IMR-90 (cell line): ENCODE measurements at regions not wholly inside any gene's neighbourhood (a gene's known extent, or its start where the extent isn't known, plus 50 kb on each side); places are given as distances from the start of the nearest gene placed in this dataset.

Source experiments
- ATAC-seq: fragments of 200-7000 bp; cut with Tn5 transposase; 2 replicates; pipeline ENCODE4 v1.9.1; 2020; ENCODE audit warnings: low read depth, mild to moderate bottlenecking, moderate library complexity
- BruUV-seq: library from RNA; stranded (reverse); fragments of 400-500 nt; replicated peaks from 2 replicates; lab custom pipeline; 2021; lab: Mats Ljungman, UMichigan
- CTCF ChIA-PET: fragments of 300-600 bp; formaldehyde crosslinking; extraction: SDS; loops from one replicate; lab custom pipeline; 2021; ENCODE audit warnings: antibody characterized with exemption; lab: Yijun Ruan, JAX
- POLR2A ChIA-PET: fragments of 300-600 bp; sonication (Branson Sonifier 250); formaldehyde crosslinking; loops from one replicate; lab custom pipeline; 2022; ENCODE audit warnings: antibody characterized with exemption; ENCODE audit not compliant: unreplicated experiment; lab: Charles Lee
- DNase-seq: peaks from one replicate; pipeline ENCODE4 v3.0.0; 2013
- H2AFZ ChIP-seq: replicated peaks from 2 replicates; pipeline ENCODE3; 2013; ENCODE audit warnings: low read length, mild to moderate bottlenecking; ENCODE audit not compliant: poor library complexity
- H2AK5ac ChIP-seq: 2 replicates; pipeline ENCODE4 v1.6.1; 2013; ENCODE audit warnings: low read depth, low read length, inconsistent platforms
- H2AK9ac ChIP-seq: replicated peaks from 2 replicates; pipeline ENCODE3; 2013; ENCODE audit warnings: mild to moderate bottlenecking, low read depth, low read length, moderate library complexity; ENCODE audit not compliant: poor library complexity
- H2BK120ac ChIP-seq: 2 replicates; pipeline ENCODE4 v1.6.1; 2013; ENCODE audit warnings: low read depth, low read length, inconsistent platforms
- H2BK15ac ChIP-seq: 3 replicates; pipeline ENCODE4 v1.6.1; 2013; ENCODE audit warnings: low read depth, low read length, inconsistent platforms
- H2BK20ac ChIP-seq: 2 replicates; pipeline ENCODE4 v1.6.1; 2013; ENCODE audit warnings: low read depth, mild to moderate bottlenecking, inconsistent platforms, low read length, moderate library complexity
- H2BK5ac ChIP-seq: 2 replicates; pipeline ENCODE4 v1.6.1; 2013; ENCODE audit warnings: mild to moderate bottlenecking, low read depth, low read length, inconsistent platforms; ENCODE audit not compliant: poor library complexity, severe bottlenecking
- H3K14ac ChIP-seq: replicated peaks from 2 replicates; pipeline ENCODE4 v1.6.1; 2013; ENCODE audit warnings: low read depth, low read length, inconsistent platforms
- H3K18ac ChIP-seq: 2 replicates; pipeline ENCODE4 v1.6.1; 2013; ENCODE audit warnings: low read depth, low read length, control low read depth
- H3K23ac ChIP-seq: 2 replicates; pipeline ENCODE4 v1.6.1; 2013; ENCODE audit warnings: low read depth, low read length, inconsistent platforms
- H3K27ac ChIP-seq: 2 replicates; pipeline ENCODE4 v1.5.1; 2013; ENCODE audit warnings: mild to moderate bottlenecking, control low read depth, low read length; ENCODE audit not compliant: insufficient read depth
- H3K27me3 ChIP-seq: 2 replicates; pipeline ENCODE4 v1.6.1; 2013; ENCODE audit warnings: low read length; ENCODE audit not compliant: control insufficient read depth, insufficient read depth
- H3K36me3 ChIP-seq: 2 replicates; pipeline ENCODE4 v1.6.1; 2013; ENCODE audit warnings: low read length, mixed read lengths; ENCODE audit not compliant: control insufficient read depth, insufficient read depth
- H3K4ac ChIP-seq: 2 replicates; pipeline ENCODE4 v1.6.1; 2013; ENCODE audit warnings: low read depth, low read length, inconsistent platforms
- H3K4me1 ChIP-seq: 2 replicates; pipeline ENCODE4 v1.6.1; 2013; ENCODE audit warnings: low read length, mixed read lengths; ENCODE audit not compliant: control insufficient read depth, insufficient read depth
- H3K4me2 ChIP-seq: 2 replicates; pipeline ENCODE4 v1.6.1; 2013; ENCODE audit warnings: low read depth, mild to moderate bottlenecking, control low read depth, low read length, moderate library complexity
- H3K4me3 ChIP-seq: 2 replicates; pipeline ENCODE4 v1.5.1; 2013; ENCODE audit warnings: low read depth, mild to moderate bottlenecking, control low read depth, low read length, moderate library complexity; ENCODE audit not compliant: insufficient read depth
- H3K56ac ChIP-seq: 2 replicates; pipeline ENCODE4 v1.6.1; 2013; ENCODE audit warnings: low read length, inconsistent platforms; ENCODE audit not compliant: insufficient read depth; ENCODE audit errors: extremely low read depth
- H3K79me1 ChIP-seq, 2 experiments: 2 replicates each; pipeline ENCODE4 v1.6.1; 2013; ENCODE audit warnings: low read length in 2 of 2, inconsistent platforms in 1 of 2, low read depth in 1 of 2
- H3K9ac ChIP-seq: 2 replicates; pipeline ENCODE4 v1.6.1; 2013; ENCODE audit warnings: low read depth, low read length, control low read depth
- H3K9me1 ChIP-seq: 2 replicates; pipeline ENCODE4 v1.6.1; 2013; ENCODE audit warnings: low read length, inconsistent platforms; ENCODE audit not compliant: insufficient read depth
- H3K9me3 ChIP-seq: 2 replicates; pipeline ENCODE4 v1.6.1; 2013; ENCODE audit warnings: low read length; ENCODE audit not compliant: control insufficient read depth, insufficient read depth
- H4K20me1 ChIP-seq: 2 replicates; pipeline ENCODE4 v1.6.1; 2013; ENCODE audit warnings: low read length, inconsistent platforms; ENCODE audit not compliant: insufficient read depth
- H4K5ac ChIP-seq: 2 replicates; pipeline ENCODE4 v1.6.1; 2013; ENCODE audit warnings: mild to moderate bottlenecking, low read depth, low read length, control low read depth
- H4K8ac ChIP-seq, 2 experiments: 2 replicates each; pipeline ENCODE4 v1.6.1; 2013; ENCODE audit warnings: low read depth in 2 of 2, low read length in 2 of 2, control low read depth in 1 of 2, inconsistent platforms in 1 of 2
- H4K91ac ChIP-seq: 2 replicates; pipeline ENCODE4 v1.6.1; 2013; ENCODE audit warnings: low read depth, low read length, inconsistent platforms; ENCODE audit not compliant: insufficient read depth
- BHLHE40 ChIP-seq: fragments of 150-350 bp; IDR thresholded peaks from 2 replicates; pipeline ENCODE4 v1.6.1; 2016; ENCODE audit warnings: mild to moderate bottlenecking, low read depth, low read length
- CEBPB ChIP-seq: IDR thresholded peaks from 2 replicates; pipeline ENCODE4 v1.6.1; 2012; ENCODE audit warnings: low read depth, low read length, improper control_type of control experiment
- CHD1 ChIP-seq: IDR thresholded peaks from 2 replicates; pipeline ENCODE4 v1.6.1; 2012; ENCODE audit warnings: low read depth, low read length, improper control_type of control experiment
- CTCF ChIP-seq: conservative IDR thresholded peaks from 2 replicates; pipeline ENCODE4 v1.5.1; 2012; ENCODE audit warnings: mild to moderate bottlenecking, low read depth, low read length, improper control_type of control experiment
- FOS ChIP-seq: fragments of 150-350 bp; IDR thresholded peaks from 2 replicates; pipeline ENCODE4 v1.6.1; 2016; ENCODE audit warnings: low read depth, low read length
- MAFK ChIP-seq: IDR thresholded peaks from 2 replicates; pipeline ENCODE4 v1.6.1; 2012; ENCODE audit warnings: low read depth, low read length, improper control_type of control experiment
- MAZ ChIP-seq: IDR thresholded peaks from 2 replicates; pipeline ENCODE4 v1.6.1; 2012; ENCODE audit warnings: low read depth, mild to moderate bottlenecking, low read length, improper control_type of control experiment, moderate library complexity, borderline replicate concordance
- MXI1 ChIP-seq: IDR thresholded peaks from 2 replicates; pipeline ENCODE4 v1.6.1; 2012; ENCODE audit warnings: low read depth, mild to moderate bottlenecking, low read length, moderate library complexity, borderline replicate concordance
- NFE2L2 ChIP-seq: fragments of 150-350 bp; IDR thresholded peaks from 2 replicates; pipeline ENCODE4 v1.6.1; 2016; ENCODE audit warnings: low read depth, mild to moderate bottlenecking, low read length
- POLR2A ChIP-seq: IDR thresholded peaks from 2 replicates; pipeline ENCODE4 v1.6.1; 2012; ENCODE audit warnings: mild to moderate bottlenecking, low read depth, low read length
- RAD21 ChIP-seq: IDR thresholded peaks from 2 replicates; pipeline ENCODE4 v1.6.1; 2012; ENCODE audit warnings: low read length, improper control_type of control experiment
- RCOR1 ChIP-seq: IDR thresholded peaks from 2 replicates; pipeline ENCODE4 v1.6.1; 2012; ENCODE audit warnings: mild to moderate bottlenecking, low read length, improper control_type of control experiment; ENCODE audit not compliant: insufficient replicate concordance
- RFX5 ChIP-seq: IDR thresholded peaks from 2 replicates; pipeline ENCODE4 v1.8.0; 2012; ENCODE audit warnings: low read depth, mild to moderate bottlenecking, low read length, moderate library complexity
- SMC3 ChIP-seq: fragments of 150-350 bp; IDR thresholded peaks from 2 replicates; pipeline ENCODE4 v1.6.1; 2016; ENCODE audit warnings: low read depth, mild to moderate bottlenecking, antibody characterized with exemption, low read length, moderate library complexity
- USF2 ChIP-seq: fragments of 150-350 bp; IDR thresholded peaks from 2 replicates; pipeline ENCODE4 v1.6.1; 2017; ENCODE audit warnings: mild to moderate bottlenecking, antibody characterized with exemption, low read length, low read depth
- WGBS, 2 experiments: methylation state at CpG; one replicate each; pipeline versions ENCODE4 v1.1.5 to v1.1.7; 2013; ENCODE audit warnings: missing lambda C conversion rate in 2 of 2; ENCODE audit not compliant: insufficient read length in 1 of 2; ENCODE audit errors: extremely low coverage in 2 of 2; 5-methylcytosine and 5-hydroxymethylcytosine counted together
- dilution Hi-C: fragments of 300-500 bp; cut with HindIII; formaldehyde crosslinking; loops from one replicate; pipeline ENCODE4 v1.14.3; 2018; ENCODE audit warnings: low sequenced_read_pairs; ENCODE audit not compliant: unreplicated experiment
- in situ Hi-C: fragments of 300-500 bp; cut with MboI; formaldehyde crosslinking; loops from 3 replicates; pipeline ENCODE4 v1.14.3; 2019; ENCODE audit warnings: low sequenced_read_pairs, inconsistent platforms, mixed read lengths
- intact Hi-C: fragments of 100-400 bp; cut with micrococcal nuclease; formaldehyde crosslinking; loops from 2 replicates; pipeline ENCODE4 v1.10.0; 2022
- TF ChIP-seq, protein P1 (sequence below): fragments of 150-350 bp; IDR thresholded peaks from 2 replicates; pipeline ENCODE4 v1.6.1; 2016; ENCODE audit warnings: low read depth, mild to moderate bottlenecking, low read length, moderate library complexity, borderline replicate concordance

GRCh38 chr5:159453209-159453608 lies 122.9 kb upstream of the IL12B start:
- intact Hi-C loops, result loop anchor here (5.0 kb wide), 1 partner anchor 129 kb away; no protein-coding TSS in a partner anchor
- Histone ChIP-seq H2AK5ac (peak overlapping the region; percentile 53; the same call in 1 of the 2 replicates), H3K4me1 (peaks cover 16% of the 10 kb centered on the region), H2AFZ (no peak overlapping the region), H3K9ac (no peak overlapping the region), H2AK9ac (no peak overlapping the region), H3K4ac (peak overlapping the region; percentile 22; the same call in 1 of the 2 replicates), H2BK15ac (no peak overlapping the region), H3K36me3 (no peaks in the 10 kb centered on the region), H3K9me1 (peaks cover 18% of the 10 kb centered on the region), H3K27me3 (no peaks in the 10 kb centered on the region), H3K4me3 (no peak overlapping the region), H4K20me1 (no peaks in the 10 kb centered on the region), H3K79me1 (no peaks in the 10 kb centered on the region), H2BK5ac (no peak overlapping the region), H3K4me2 (no peak overlapping the region), H3K27ac (no peak overlapping the region), H3K14ac (no peak overlapping the region), H4K8ac (no peak overlapping the region), H3K56ac (no peak overlapping the region), H2BK20ac (peak overlapping the region; percentile 54), H2BK120ac (peak overlapping the region; percentile 22; the same call in 1 of the 2 replicates), H3K18ac (no peak overlapping the region), H4K91ac (peak overlapping the region; percentile 21), H3K9me3 (no peaks in the 10 kb centered on the region), H4K5ac (no peak overlapping the region), H3K23ac (no peak overlapping the region)
- dilution Hi-C loops, result no loop called here
- POLR2A ChIA-PET, result no interaction called here
- DNase-seq, result no peak
- no peak for TF ChIP-seq RAD21
- TF ChIP-seq NFE2L2, result no peak
- no peak for TF ChIP-seq RCOR1
- TF ChIP-seq RFX5, result no peak
- no peak for TF ChIP-seq USF2
- TF ChIP-seq CEBPB, result no peak
- no peak for TF ChIP-seq SMC3
- no peak for TF ChIP-seq BHLHE40
- TF ChIP-seq CHD1, result no peak
- no peak for TF ChIP-seq MXI1
- TF ChIP-seq MAFK, result no peak
- no peak for TF ChIP-seq FOS
- TF ChIP-seq, protein P1, sequence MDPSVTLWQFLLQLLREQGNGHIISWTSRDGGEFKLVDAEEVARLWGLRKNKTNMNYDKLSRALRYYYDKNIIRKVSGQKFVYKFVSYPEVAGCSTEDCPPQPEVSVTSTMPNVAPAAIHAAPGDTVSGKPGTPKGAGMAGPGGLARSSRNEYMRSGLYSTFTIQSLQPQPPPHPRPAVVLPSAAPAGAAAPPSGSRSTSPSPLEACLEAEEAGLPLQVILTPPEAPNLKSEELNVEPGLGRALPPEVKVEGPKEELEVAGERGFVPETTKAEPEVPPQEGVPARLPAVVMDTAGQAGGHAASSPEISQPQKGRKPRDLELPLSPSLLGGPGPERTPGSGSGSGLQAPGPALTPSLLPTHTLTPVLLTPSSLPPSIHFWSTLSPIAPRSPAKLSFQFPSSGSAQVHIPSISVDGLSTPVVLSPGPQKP, result no peak
- no peak for TF ChIP-seq CTCF
- no peak for TF ChIP-seq POLR2A
- TF ChIP-seq MAZ, result no peak
- CTCF ChIA-PET, result no interaction called here
- in situ Hi-C loops, result no loop called here
- no peak for ATAC-seq
- BruUV-seq, result no TSS peak
- WGBS, 2 experiments, result 89% methylated on average over 5 of the region's 7 CpGs; no CpG with 5 or more reads in 1 of the 2 experiments
